ENCODE measurements at regions not wholly inside any gene's neighbourhood (a gene's known extent, or its start where the extent isn't known, plus 50 kb on each side); places are given as distances from the start of the nearest gene placed in this dataset.

DNA sequence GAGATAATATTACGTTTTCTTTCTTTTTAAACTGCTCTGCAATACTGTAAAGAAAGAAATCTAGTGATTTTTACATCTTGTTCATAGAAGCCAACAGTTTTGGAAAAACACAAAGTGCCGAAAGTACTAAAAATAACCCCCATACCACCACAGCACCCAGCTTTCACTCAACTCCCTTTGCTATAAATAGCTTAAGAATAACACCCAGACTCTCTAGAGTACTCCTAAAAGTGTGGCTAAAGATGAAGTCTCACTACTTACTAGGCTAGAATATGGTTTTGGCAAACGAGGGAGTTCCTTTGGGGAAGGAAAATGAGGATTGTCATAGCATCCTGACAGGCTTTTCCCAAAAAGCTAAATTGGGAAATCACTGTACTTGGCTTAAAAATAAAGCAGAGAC is 151.8 kb upstream of the ANK3 start:
- Histone ChIP-seq H3K9ac (ENCODE audit: low read length) (no peak overlapping the region), H4K20me1 (ENCODE audit: insufficient read depth, low read length) (no peaks in the 10 kb centered on the region), H3K79me2 (ENCODE audit: low read length) (no peaks in the 10 kb centered on the region), H3K36me3 (replicated peaks; ENCODE audit: low read depth, low read length) (no peaks in the 10 kb centered on the region), H3K27me3 (ENCODE audit: low read depth, low read length) (0 out of 2 replicates have a peak, but pooled peaks cover 2% of the 10 kb centered on the region), H2AFZ (ENCODE audit: low read depth, low read length) (no peak overlapping the region), H3K4me2 (ENCODE audit: low read length) (no peak overlapping the region), H3K27ac (ENCODE audit: low read length) (no peak overlapping the region), H3K4me1 (ENCODE audit: low read length) (peaks cover 21% of the 10 kb centered on the region), H3K4me3 (ENCODE audit: low read length) (no peak overlapping the region), H3K9me3 (ENCODE audit: insufficient read depth, low read length) (no peaks in the 10 kb centered on the region)
- TF ChIP-seq EZH2phosphoT487 (IDR thresholded peaks at IDR 0.05; ENCODE audit: low read depth), result no peak
- TF ChIP-seq, protein P1, sequence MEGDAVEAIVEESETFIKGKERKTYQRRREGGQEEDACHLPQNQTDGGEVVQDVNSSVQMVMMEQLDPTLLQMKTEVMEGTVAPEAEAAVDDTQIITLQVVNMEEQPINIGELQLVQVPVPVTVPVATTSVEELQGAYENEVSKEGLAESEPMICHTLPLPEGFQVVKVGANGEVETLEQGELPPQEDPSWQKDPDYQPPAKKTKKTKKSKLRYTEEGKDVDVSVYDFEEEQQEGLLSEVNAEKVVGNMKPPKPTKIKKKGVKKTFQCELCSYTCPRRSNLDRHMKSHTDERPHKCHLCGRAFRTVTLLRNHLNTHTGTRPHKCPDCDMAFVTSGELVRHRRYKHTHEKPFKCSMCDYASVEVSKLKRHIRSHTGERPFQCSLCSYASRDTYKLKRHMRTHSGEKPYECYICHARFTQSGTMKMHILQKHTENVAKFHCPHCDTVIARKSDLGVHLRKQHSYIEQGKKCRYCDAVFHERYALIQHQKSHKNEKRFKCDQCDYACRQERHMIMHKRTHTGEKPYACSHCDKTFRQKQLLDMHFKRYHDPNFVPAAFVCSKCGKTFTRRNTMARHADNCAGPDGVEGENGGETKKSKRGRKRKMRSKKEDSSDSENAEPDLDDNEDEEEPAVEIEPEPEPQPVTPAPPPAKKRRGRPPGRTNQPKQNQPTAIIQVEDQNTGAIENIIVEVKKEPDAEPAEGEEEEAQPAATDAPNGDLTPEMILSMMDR (IDR thresholded peaks at IDR 0.05; ENCODE audit: low read depth, low read length), result no peak

DNA sequence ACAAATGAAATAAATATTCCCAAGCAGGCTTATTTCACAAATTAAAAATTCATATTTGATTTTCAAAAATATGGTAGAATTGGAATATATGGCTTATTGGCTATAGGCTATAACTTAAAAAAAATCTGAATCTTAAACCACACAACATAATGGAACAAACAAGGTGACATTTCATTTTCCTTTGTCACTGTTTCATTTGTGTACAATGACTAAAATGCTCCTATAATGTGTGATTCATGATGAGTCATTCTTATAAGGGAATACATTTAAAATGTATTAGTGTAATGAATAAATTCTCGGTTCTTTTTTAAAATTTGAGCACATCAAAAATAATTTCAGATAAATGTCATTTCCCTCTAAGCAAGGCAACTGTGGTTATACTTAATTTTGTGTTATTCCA is 148.0 kb upstream of the ANK3 start:
- Histone ChIP-seq H3K27ac (ENCODE audit: low read length) (no peak overlapping the region), H2AFZ (ENCODE audit: low read depth, low read length) (no peak overlapping the region), H3K36me3 (replicated peaks; ENCODE audit: low read depth, low read length) (no peaks in the 10 kb centered on the region), H3K4me1 (ENCODE audit: low read length) (peaks cover 43% of the 10 kb centered on the region), H3K79me2 (ENCODE audit: low read length) (no peaks in the 10 kb centered on the region), H3K4me2 (ENCODE audit: low read length) (no peak overlapping the region), H3K9ac (ENCODE audit: low read length) (no peak overlapping the region), H3K4me3 (ENCODE audit: low read length) (no peak overlapping the region), H3K9me3 (ENCODE audit: insufficient read depth, low read length) (no peaks in the 10 kb centered on the region), H3K27me3 (ENCODE audit: low read depth, low read length) (peaks cover 13% of the 10 kb centered on the region), H4K20me1 (ENCODE audit: insufficient read depth, low read length) (no peaks in the 10 kb centered on the region)
- TF ChIP-seq EZH2phosphoT487 (IDR thresholded peaks at IDR 0.05; ENCODE audit: low read depth), result no peak
- TF ChIP-seq, protein P1 (IDR thresholded peaks at IDR 0.05; ENCODE audit: low read depth, low read length), result no peak

DNA sequence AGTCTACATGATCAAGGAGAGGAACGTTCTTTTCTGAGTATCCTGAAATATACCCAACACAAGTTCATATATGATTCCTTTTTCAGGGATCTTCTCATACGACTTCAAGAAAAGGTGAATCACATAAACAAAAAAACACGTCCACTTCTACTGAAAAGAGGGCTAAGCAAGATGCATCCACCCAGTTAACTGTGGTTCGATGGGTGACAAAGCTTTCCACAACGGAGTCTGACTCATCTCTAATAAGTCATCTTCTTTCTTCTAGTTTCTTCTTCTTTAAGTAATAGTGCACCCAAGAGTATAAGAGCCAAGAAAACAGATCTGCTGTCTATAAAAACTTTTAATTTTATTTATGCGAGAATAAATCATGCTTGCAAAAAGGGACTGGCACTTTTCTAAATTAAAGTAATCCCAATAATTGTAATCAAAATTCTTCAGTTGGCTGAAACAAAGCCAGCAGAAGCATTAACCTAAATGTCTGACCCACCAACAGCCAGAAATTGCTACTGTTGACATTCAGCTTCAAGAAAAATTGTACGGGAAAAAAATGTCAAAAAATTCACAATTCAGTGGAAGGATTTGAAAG is 146.9 kb upstream of the ANK3 start:
- TF ChIP-seq, protein P1 (IDR thresholded peaks at IDR 0.05; ENCODE audit: low read depth, low read length), result no peak
- no peak for TF ChIP-seq EZH2phosphoT487 (IDR thresholded peaks at IDR 0.05; ENCODE audit: low read depth)
- no peak overlapping the region for H3K4me3 ChIP-seq (ENCODE audit: low read length)
- H3K4me1 ChIP-seq (ENCODE audit: low read length), result peaks cover 43% of the 10 kb centered on the region
- peaks cover 13% of the 10 kb centered on the region for H3K27me3 ChIP-seq (ENCODE audit: low read depth, low read length)
- no peaks in the 10 kb centered on the region for H4K20me1 ChIP-seq (ENCODE audit: insufficient read depth, low read length)
- H3K79me2 ChIP-seq (ENCODE audit: low read length), result no peaks in the 10 kb centered on the region
- H3K27ac ChIP-seq (ENCODE audit: low read length), result no peak overlapping the region
- H2AFZ ChIP-seq (ENCODE audit: low read depth, low read length), result no peak overlapping the region
- no peaks in the 10 kb centered on the region for H3K36me3 ChIP-seq (replicated peaks; ENCODE audit: low read depth, low read length)
- no peaks in the 10 kb centered on the region for H3K9me3 ChIP-seq (ENCODE audit: insufficient read depth, low read length)
- no peak overlapping the region for H3K9ac ChIP-seq (ENCODE audit: low read length)
- H3K4me2 ChIP-seq (ENCODE audit: low read length), result 0 out of 2 replicates have a peak overlapping the region, but pooled peaks have one; percentile 24

DNA sequence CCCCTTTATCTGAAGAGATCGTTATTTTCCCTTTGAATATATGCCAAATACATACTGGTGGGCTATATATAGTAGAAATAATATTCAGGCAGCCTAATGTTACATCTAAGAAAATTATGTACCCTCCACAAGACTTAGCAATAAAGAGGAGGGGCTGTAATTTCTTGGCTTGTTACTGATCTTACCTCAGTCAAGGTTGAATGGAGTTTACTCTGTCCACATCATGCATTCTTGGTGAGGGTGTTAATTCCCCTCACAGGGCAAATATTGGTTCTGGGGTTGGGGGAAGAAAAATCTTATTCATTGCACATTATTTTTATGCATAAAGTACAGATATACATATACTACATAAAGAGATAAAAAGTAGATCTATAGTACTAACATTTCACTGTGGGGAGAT is 145.8 kb upstream of the ANK3 start:
- peak overlapping the region; percentile 74 for H3K4me2 ChIP-seq (ENCODE audit: low read length)
- H3K4me1 ChIP-seq (ENCODE audit: low read length), result peaks cover 43% of the 10 kb centered on the region
- H3K4me3 ChIP-seq (ENCODE audit: low read length), result peak overlapping the region; percentile 50
- H3K27ac ChIP-seq (ENCODE audit: low read length), result no peak overlapping the region
- no peaks in the 10 kb centered on the region for H4K20me1 ChIP-seq (ENCODE audit: insufficient read depth, low read length)
- H3K36me3 ChIP-seq (replicated peaks; ENCODE audit: low read depth, low read length), result no peaks in the 10 kb centered on the region
- H3K9me3 ChIP-seq (ENCODE audit: insufficient read depth, low read length), result no peaks in the 10 kb centered on the region
- no peak for TF ChIP-seq EZH2phosphoT487 (IDR thresholded peaks at IDR 0.05; ENCODE audit: low read depth)
- TF ChIP-seq, protein P1 (IDR thresholded peaks at IDR 0.05; ENCODE audit: low read depth, low read length), result no peak
- no peaks in the 10 kb centered on the region for H3K79me2 ChIP-seq (ENCODE audit: low read length)
- no peak overlapping the region for H3K9ac ChIP-seq (ENCODE audit: low read length)
- peaks cover 13% of the 10 kb centered on the region for H3K27me3 ChIP-seq (ENCODE audit: low read depth, low read length)
- no peak overlapping the region for H2AFZ ChIP-seq (ENCODE audit: low read depth, low read length)
